Suprapubic skin (tissue), 4 donors: ENCODE measurements at regions not wholly inside any gene's neighbourhood (a gene's known extent, or its start where the extent isn't known, plus 50 kb on each side); places are given as distances from the start of the nearest gene placed in this dataset.
A peak's percentile ranks its signal among the peaks of the same experiment; 100 is the strongest.
"Not testable (repeated sequence)": the region's sequence is repeated elsewhere in the genome, so short reads cannot be mapped to it uniquely, and the experiment has no call there.

ENCODE experiments used
- DNase-seq, 2 donors: peaks; one replicate each; pipeline ENCODE4 v3.0.0-alpha.2; 2019; ENCODE audit warnings: low spot score in 2 of 2
- H3K27ac ChIP-seq: fragments of 200-600 bp; sonication (generic); one replicate; pipeline ENCODE4 v1.5.1; 2019
- H3K27me3 ChIP-seq: fragments of 200-600 bp; sonication (generic); one replicate; pipeline ENCODE4 v1.5.1; 2019
- H3K36me3 ChIP-seq: fragments of 200-600 bp; sonication (generic); one replicate; pipeline ENCODE4 v1.5.1; 2019
- H3K4me1 ChIP-seq: fragments of 200-600 bp; sonication (generic); one replicate; pipeline ENCODE4 v1.5.1; 2019
- H3K4me3 ChIP-seq: fragments of 200-600 bp; sonication (generic); one replicate; pipeline ENCODE4 v1.5.1; 2019; ENCODE audit warnings: mild to moderate bottlenecking
- H3K9me3 ChIP-seq: fragments of 200-600 bp; sonication (generic); one replicate; pipeline ENCODE4 v1.5.1; 2019
- CTCF ChIP-seq, 2 donors: fragments of 200-600 bp in 1 of 2; fragments of 450-650 bp in 1 of 2; sonication (generic) in 1 of 2; IDR thresholded peaks; one replicate each; pipeline ENCODE4 v1.5.1; 2016 to 2019; ENCODE audit warnings: antibody characterized with exemption in 2 of 2, mild to moderate bottlenecking in 1 of 2, moderate library complexity in 1 of 2
- EP300 ChIP-seq: sonication (generic); formaldehyde crosslinking; IDR thresholded peaks from one replicate; pipeline ENCODE4 v1.6.1; 2017; ENCODE audit warnings: antibody characterized with exemption
- POLR2A ChIP-seq, 2 donors: fragments of 450-650 bp; IDR thresholded peaks; one replicate each; pipeline ENCODE4 v1.6.1; 2017; ENCODE audit warnings: antibody characterized with exemption in 2 of 2, mild to moderate bottlenecking in 2 of 2, moderate library complexity in 2 of 2
- POLR2AphosphoS5 ChIP-seq, 3 donors: sonication (generic); formaldehyde crosslinking; IDR thresholded peaks; one replicate each; pipeline ENCODE4 v1.6.1; 2017; ENCODE audit warnings: antibody characterized with exemption in 3 of 3
- WGBS: methylation state at CpG from one replicate; pipeline ENCODE4 v1.1.5; 2018; 5-methylcytosine and 5-hydroxymethylcytosine counted together

GRCh38 chr20:47851774-47852173 lies 66.5 kb upstream of the SULF2 start:
- TF ChIP-seq EP300 (no peak), POLR2A (IDR thresholded peaks at IDR 0.05) (no peak), CTCF (IDR thresholded peaks at IDR 0.05) (no peak), POLR2AphosphoS5 (IDR thresholded peaks at IDR 0.05) (no peak)
- Histone ChIP-seq H3K4me3 (no peak overlapping the region), H3K27me3 (peaks cover 9% of the 10 kb centered on the region), H3K9me3 (no peaks in the 10 kb centered on the region), H3K27ac (no peak overlapping the region), H3K36me3 (no peaks in the 10 kb centered on the region), H3K4me1 (peaks cover under 1% of the 10 kb centered on the region)
- no peak for DNase-seq
- WGBS: 91% methylated on average over 7 of the region's 7 CpGs

- H3K4me1 ChIP-seq: peaks cover 17% of the 10 kb centered on the region
- peaks cover 13% of the 10 kb centered on the region for H3K27me3 ChIP-seq
- DNase-seq: no peak
- H3K36me3 ChIP-seq: no peaks in the 10 kb centered on the region
- H3K4me3 ChIP-seq: no peak overlapping the region
- no peak for TF ChIP-seq CTCF (IDR thresholded peaks at IDR 0.05)
- TF ChIP-seq POLR2AphosphoS5 (IDR thresholded peaks at IDR 0.05): no peak
- TF ChIP-seq EP300: no peak
- no peak for TF ChIP-seq POLR2A (IDR thresholded peaks at IDR 0.05)
- no peaks in the 10 kb centered on the region for H3K9me3 ChIP-seq
- 53% methylated on average over 5 of the region's 5 CpGs for WGBS
- H3K27ac ChIP-seq: no peak overlapping the region
These were observed 64.9 kb upstream of the SULF2 start for GRCh38 chr20:47850146-47850545.

GRCh38 chr20:47849596-47849995 lies 64.3 kb upstream of the SULF2 start:
- 84% methylated on average over 2 of the region's 2 CpGs for WGBS
- no peak for TF ChIP-seq EP300
- TF ChIP-seq CTCF (IDR thresholded peaks at IDR 0.05): no peak
- no peak for TF ChIP-seq POLR2A (IDR thresholded peaks at IDR 0.05)
- TF ChIP-seq POLR2AphosphoS5 (IDR thresholded peaks at IDR 0.05): no peak
- Histone ChIP-seq H3K27me3 (peaks cover 15% of the 10 kb centered on the region), H3K27ac (no peak overlapping the region), H3K36me3 (no peaks in the 10 kb centered on the region), H3K9me3 (no peaks in the 10 kb centered on the region), H3K4me3 (no peak overlapping the region), H3K4me1 (peaks cover 18% of the 10 kb centered on the region)
- no peak for DNase-seq

- no peak for DNase-seq
- peaks cover 23% of the 10 kb centered on the region for H3K4me1 ChIP-seq
- no peak overlapping the region for H3K4me3 ChIP-seq
- H3K27ac ChIP-seq: no peak overlapping the region
- H3K27me3 ChIP-seq: peaks cover 17% of the 10 kb centered on the region
- no peaks in the 10 kb centered on the region for H3K9me3 ChIP-seq
- TF ChIP-seq CTCF (IDR thresholded peaks at IDR 0.05) (no peak), EP300 (no peak), POLR2AphosphoS5 (IDR thresholded peaks at IDR 0.05) (no peak), POLR2A (IDR thresholded peaks at IDR 0.05) (no peak)
- H3K36me3 ChIP-seq: no peaks in the 10 kb centered on the region
- 86% methylated on average over 15 of the region's 15 CpGs for WGBS
These were observed 63.7 kb upstream of the SULF2 start for GRCh38 chr20:47849006-47849405.

- H3K27me3 ChIP-seq: peaks cover 17% of the 10 kb centered on the region
- H3K36me3 ChIP-seq, H3K9me3 ChIP-seq, H3K27ac ChIP-seq, H3K4me3 ChIP-seq: not testable (repeated sequence)
- 39% methylated on average over 4 of the region's 4 CpGs for WGBS
- peak in 1 of 2 donors; percentile 30 for DNase-seq
- peaks cover 27% of the 10 kb centered on the region for H3K4me1 ChIP-seq
These were observed 63.3 kb upstream of the SULF2 start for GRCh38 chr20:47848534-47848933.

- DNase-seq: peak in 1 of 2 donors; percentile 28
- Histone ChIP-seq H3K4me3 (no peak overlapping the region), H3K36me3 (no peaks in the 10 kb centered on the region), H3K27ac (no peak overlapping the region), H3K9me3 (no peaks in the 10 kb centered on the region), H3K4me1 (peaks cover 30% of the 10 kb centered on the region), H3K27me3 (peaks cover 17% of the 10 kb centered on the region)
- TF ChIP-seq CTCF (IDR thresholded peaks at IDR 0.05) (no peak), EP300 (no peak), POLR2AphosphoS5 (IDR thresholded peaks at IDR 0.05) (no peak), POLR2A (IDR thresholded peaks at IDR 0.05) (no peak)
- WGBS: 83% methylated on average over 8 of the region's 8 CpGs
These were observed 62.7 kb upstream of the SULF2 start for GRCh38 chr20:47847884-47848485.

- H3K27ac ChIP-seq, H3K36me3 ChIP-seq, H3K9me3 ChIP-seq, H3K4me3 ChIP-seq: not testable (repeated sequence)
- DNase-seq: peak in 1 of 2 donors; percentile 22
- Histone ChIP-seq H3K27me3 (peaks cover 17% of the 10 kb centered on the region), H3K4me1 (peaks cover 30% of the 10 kb centered on the region)
- WGBS: 86% methylated on average over 5 of the region's 7 CpGs
These were observed 61.9 kb upstream of the SULF2 start for GRCh38 chr20:47847220-47847619.

GRCh38 chr20:47846651-47847050 lies 61.4 kb upstream of the SULF2 start:
- H3K4me3 ChIP-seq, H3K9me3 ChIP-seq, H3K36me3 ChIP-seq, H3K27ac ChIP-seq: not testable (repeated sequence)
- DNase-seq: peak in 1 of 2 donors; percentile 45
- peaks cover 14% of the 10 kb centered on the region for H3K27me3 ChIP-seq
- 64% methylated on average over 3 of the region's 10 CpGs for WGBS
- peaks cover 30% of the 10 kb centered on the region for H3K4me1 ChIP-seq
